ENCODE measurements at regions not wholly inside any gene's neighbourhood (a gene's known extent, or its start where the extent isn't known, plus 50 kb on each side); places are given as distances from the start of the nearest gene placed in this dataset.

- no peaks in the 10 kb centered on the region for H3K9me3 Mint-ChIP-seq
- H3K36me3 Mint-ChIP-seq = no peaks in the 10 kb centered on the region
- DNase-seq = no peak
- H3K4me1 Mint-ChIP-seq = peaks cover 3 to 17% of the 10 kb centered on the region in 2 donors
- no peak overlapping the region for H3K27ac Mint-ChIP-seq
- peaks cover 29 to 31% of the 10 kb centered on the region in 2 donors for H3K27me3 Mint-ChIP-seq
- ATAC-seq (replicated peaks) = no peak
- no peak overlapping the region for H3K4me3 Mint-ChIP-seq
These were observed 157.0 kb upstream of the SMIM23 start for GRCh38 chr5:171628633-171628974.

- no peaks in the 10 kb centered on the region for H3K9me3 Mint-ChIP-seq
- H3K27ac Mint-ChIP-seq = no peak overlapping the region
- DNase-seq = no peak
- H3K27me3 Mint-ChIP-seq = peaks cover 29 to 31% of the 10 kb centered on the region in 2 donors
- peaks cover 8 to 23% of the 10 kb centered on the region in 2 donors for H3K4me1 Mint-ChIP-seq
- ATAC-seq (replicated peaks) = no peak
- H3K4me3 Mint-ChIP-seq = no peak overlapping the region
- no peaks in the 10 kb centered on the region for H3K36me3 Mint-ChIP-seq
These were observed 156.4 kb upstream of the SMIM23 start for GRCh38 chr5:171629221-171629620.

- ATAC-seq (replicated peaks) (no peak), DNase-seq (no peak)
- Mint-ChIP-seq H3K9me3 (no peaks in the 10 kb centered on the region), H3K4me3 (peak overlapping the region in 1 of 2 donors; percentile 8), H3K36me3 (no peaks in the 10 kb centered on the region), H3K4me1 (peaks cover 12 to 26% of the 10 kb centered on the region in 2 donors), H3K27me3 (peaks cover 29 to 31% of the 10 kb centered on the region in 2 donors), H3K27ac (no peak overlapping the region)
These were observed 155.8 kb upstream of the SMIM23 start for GRCh38 chr5:171629628-171630349.

- no peak overlapping the region for H3K27ac Mint-ChIP-seq
- peak overlapping the region in 1 of 2 donors; percentile 2 for H3K4me3 Mint-ChIP-seq
- DNase-seq = no peak
- no peaks in the 10 kb centered on the region for H3K9me3 Mint-ChIP-seq
- H3K27me3 Mint-ChIP-seq = peaks cover 29 to 31% of the 10 kb centered on the region in 2 donors
- no peaks in the 10 kb centered on the region for H3K36me3 Mint-ChIP-seq
- peaks cover 12 to 26% of the 10 kb centered on the region in 2 donors for H3K4me1 Mint-ChIP-seq
- ATAC-seq (replicated peaks) = no peak
These were observed 155.1 kb upstream of the SMIM23 start for GRCh38 chr5:171630350-171631065.

GRCh38 chr5:171632616-171633015 lies 153.0 kb upstream of the SMIM23 start:
- Mint-ChIP-seq H3K27ac (no peak overlapping the region), H3K27me3 (peaks cover 29 to 31% of the 10 kb centered on the region in 2 donors)

GRCh38 chr5:171633776-171634470 lies 151.7 kb upstream of the SMIM23 start:
- Mint-ChIP-seq H3K4me3 (no peak overlapping the region), H3K36me3 (no peaks in the 10 kb centered on the region), H3K27me3 (peaks cover 19 to 28% of the 10 kb centered on the region in 2 donors), H3K4me1 (peaks cover 11 to 26% of the 10 kb centered on the region in 2 donors), H3K9me3 (no peaks in the 10 kb centered on the region), H3K27ac (no peak overlapping the region)
- DNase-seq (no peak), ATAC-seq (replicated peaks) (peak; percentile 88 to 93)

More at GRCh38 chr5:171632616-171633015, 153.0 kb upstream of the SMIM23 start:
- DNase-seq = no peak
- peaks cover 12 to 26% of the 10 kb centered on the region in 2 donors for H3K4me1 Mint-ChIP-seq
- no peaks in the 10 kb centered on the region for H3K36me3 Mint-ChIP-seq
- no peak overlapping the region for H3K4me3 Mint-ChIP-seq
- no peaks in the 10 kb centered on the region for H3K9me3 Mint-ChIP-seq
- ATAC-seq (replicated peaks) = no peak

- Mint-ChIP-seq H3K27me3 (peaks cover 14 to 22% of the 10 kb centered on the region in 2 donors), H3K4me3 (no peak overlapping the region)
- peak in 1 of 2 donors; percentile 30 for ATAC-seq (replicated peaks)
These were observed 151.1 kb upstream of the SMIM23 start for GRCh38 chr5:171634511-171634910.

GRCh38 chr5:171635028-171635427 lies 150.6 kb upstream of the SMIM23 start:
- peaks cover 13 to 19% of the 10 kb centered on the region in 2 donors for H3K27me3 Mint-ChIP-seq
- DNase-seq (no peak), ATAC-seq (replicated peaks) (no peak)
- no peaks in the 10 kb centered on the region for H3K9me3 Mint-ChIP-seq
- peaks cover 10 to 16% of the 10 kb centered on the region in 2 donors for H3K4me1 Mint-ChIP-seq
- no peaks in the 10 kb centered on the region for H3K36me3 Mint-ChIP-seq
- no peak overlapping the region for H3K4me3 Mint-ChIP-seq
- no peak overlapping the region for H3K27ac Mint-ChIP-seq

More at GRCh38 chr5:171634511-171634910, 151.1 kb upstream of the SMIM23 start:
- Mint-ChIP-seq H3K4me1 (peaks cover 10 to 20% of the 10 kb centered on the region in 2 donors), H3K9me3 (no peaks in the 10 kb centered on the region), H3K27ac (no peak overlapping the region), H3K36me3 (no peaks in the 10 kb centered on the region)
- no peak for DNase-seq

- no peaks in the 10 kb centered on the region for H3K36me3 Mint-ChIP-seq
- H3K27me3 Mint-ChIP-seq = peaks cover 8 to 14% of the 10 kb centered on the region in 2 donors
- H3K4me3 Mint-ChIP-seq = no peak overlapping the region
- H3K9me3 Mint-ChIP-seq = no peaks in the 10 kb centered on the region
- no peak overlapping the region for H3K27ac Mint-ChIP-seq
- ATAC-seq (replicated peaks) = no peak
- no peak for DNase-seq
- H3K4me1 Mint-ChIP-seq = peaks cover 8 to 11% of the 10 kb centered on the region in 2 donors
These were observed 149.9 kb upstream of the SMIM23 start for GRCh38 chr5:171635561-171636245.

GRCh38 chr5:171637811-171638210 lies 147.8 kb upstream of the SMIM23 start:
- DNase-seq (no peak), ATAC-seq (replicated peaks) (no peak)
- H3K4me3 Mint-ChIP-seq = no peak overlapping the region
- H3K27me3 Mint-ChIP-seq = peaks cover 0 to 6% of the 10 kb centered on the region in 2 donors
- no peak overlapping the region for H3K27ac Mint-ChIP-seq
- no peaks in the 10 kb centered on the region for H3K9me3 Mint-ChIP-seq
- H3K4me1 Mint-ChIP-seq = peaks cover 8 to 11% of the 10 kb centered on the region in 2 donors
- H3K36me3 Mint-ChIP-seq = no peaks in the 10 kb centered on the region

- peaks cover 3 to 4% of the 10 kb centered on the region in 2 donors for H3K4me1 Mint-ChIP-seq
- no peak overlapping the region for H3K27ac Mint-ChIP-seq
- DNase-seq (no peak), ATAC-seq (replicated peaks) (no peak)
- H3K27me3 Mint-ChIP-seq = peaks cover 4 to 6% of the 10 kb centered on the region in 2 donors
- H3K9me3 Mint-ChIP-seq = no peaks in the 10 kb centered on the region
- no peaks in the 10 kb centered on the region for H3K36me3 Mint-ChIP-seq
- no peak overlapping the region for H3K4me3 Mint-ChIP-seq
These were observed 146.4 kb upstream of the SMIM23 start for GRCh38 chr5:171639205-171639621.

GRCh38 chr5:171639966-171640365 lies 145.7 kb upstream of the SMIM23 start:
- DNase-seq (no peak), ATAC-seq (replicated peaks) (no peak)
- Mint-ChIP-seq H3K27me3 (peaks cover 4 to 6% of the 10 kb centered on the region in 2 donors), H3K36me3 (no peaks in the 10 kb centered on the region), H3K4me1 (no peaks in the 10 kb centered on the region), H3K9me3 (no peaks in the 10 kb centered on the region), H3K27ac (no peak overlapping the region), H3K4me3 (no peak overlapping the region)

GRCh38 chr5:171640480-171640879 lies 145.1 kb upstream of the SMIM23 start:
- H3K9me3 Mint-ChIP-seq = no peaks in the 10 kb centered on the region
- ATAC-seq (replicated peaks) = no peak
- H3K27ac Mint-ChIP-seq = no peak overlapping the region
- peaks cover 4 to 6% of the 10 kb centered on the region in 2 donors for H3K27me3 Mint-ChIP-seq
- no peaks in the 10 kb centered on the region for H3K4me1 Mint-ChIP-seq
- no peak overlapping the region for H3K4me3 Mint-ChIP-seq
- H3K36me3 Mint-ChIP-seq = no peaks in the 10 kb centered on the region
- no peak for DNase-seq

- H3K27me3 Mint-ChIP-seq = peaks cover 6 to 11% of the 10 kb centered on the region in 2 donors
- H3K27ac Mint-ChIP-seq = no peak overlapping the region
- no peak for ATAC-seq (replicated peaks)
- no peaks in the 10 kb centered on the region for H3K4me1 Mint-ChIP-seq
- no peaks in the 10 kb centered on the region for H3K9me3 Mint-ChIP-seq
- H3K36me3 Mint-ChIP-seq = no peaks in the 10 kb centered on the region
- no peak for DNase-seq
- H3K4me3 Mint-ChIP-seq = no peak overlapping the region
These were observed 143.7 kb upstream of the SMIM23 start for GRCh38 chr5:171641891-171642290.

Data from stimulated activated naive B cell treated with anti-CD40 and anti-IgM and Interleukin-4, amounts not matched to agents 10 μg/mL and 1 μg/mL and 100 μg/mL, for 72 hours (primary cell).